ENCODE measurements at regions not wholly inside any gene's neighbourhood (a gene's known extent, or its start where the extent isn't known, plus 50 kb on each side); places are given as distances from the start of the nearest gene placed in this dataset.

DNA sequence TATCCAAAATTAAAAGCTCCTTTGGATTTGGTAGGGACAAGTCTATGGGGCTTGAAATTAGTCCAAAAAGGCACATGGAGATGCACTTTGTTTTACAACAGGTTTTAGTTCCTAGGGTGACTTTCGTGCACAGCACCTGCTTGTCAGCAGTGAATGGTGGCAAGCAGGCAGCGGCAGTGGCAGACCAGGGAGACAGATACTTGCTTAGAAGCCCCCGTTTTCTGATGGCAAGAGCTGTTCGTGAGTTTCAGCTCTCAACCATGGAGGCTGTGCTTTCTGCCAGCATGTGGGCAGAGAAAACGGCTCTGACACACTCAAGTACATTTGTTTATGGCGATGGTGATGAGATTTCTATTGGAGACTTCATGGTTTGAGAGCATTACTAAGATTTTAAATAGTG lies 61.7 kb upstream of the SHH start:
- TF ChIP-seq, protein P1, sequence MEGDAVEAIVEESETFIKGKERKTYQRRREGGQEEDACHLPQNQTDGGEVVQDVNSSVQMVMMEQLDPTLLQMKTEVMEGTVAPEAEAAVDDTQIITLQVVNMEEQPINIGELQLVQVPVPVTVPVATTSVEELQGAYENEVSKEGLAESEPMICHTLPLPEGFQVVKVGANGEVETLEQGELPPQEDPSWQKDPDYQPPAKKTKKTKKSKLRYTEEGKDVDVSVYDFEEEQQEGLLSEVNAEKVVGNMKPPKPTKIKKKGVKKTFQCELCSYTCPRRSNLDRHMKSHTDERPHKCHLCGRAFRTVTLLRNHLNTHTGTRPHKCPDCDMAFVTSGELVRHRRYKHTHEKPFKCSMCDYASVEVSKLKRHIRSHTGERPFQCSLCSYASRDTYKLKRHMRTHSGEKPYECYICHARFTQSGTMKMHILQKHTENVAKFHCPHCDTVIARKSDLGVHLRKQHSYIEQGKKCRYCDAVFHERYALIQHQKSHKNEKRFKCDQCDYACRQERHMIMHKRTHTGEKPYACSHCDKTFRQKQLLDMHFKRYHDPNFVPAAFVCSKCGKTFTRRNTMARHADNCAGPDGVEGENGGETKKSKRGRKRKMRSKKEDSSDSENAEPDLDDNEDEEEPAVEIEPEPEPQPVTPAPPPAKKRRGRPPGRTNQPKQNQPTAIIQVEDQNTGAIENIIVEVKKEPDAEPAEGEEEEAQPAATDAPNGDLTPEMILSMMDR (IDR thresholded peaks at IDR 0.05): no peak
- TF ChIP-seq POLR2A (IDR thresholded peaks at IDR 0.05) (no peak), POLR2AphosphoS5 (IDR thresholded peaks at IDR 0.05) (no peak)
